ENCODE measurements at regions not wholly inside any gene's neighbourhood (a gene's known extent, or its start where the extent isn't known, plus 50 kb on each side); places are given as distances from the start of the nearest gene placed in this dataset.

DNA sequence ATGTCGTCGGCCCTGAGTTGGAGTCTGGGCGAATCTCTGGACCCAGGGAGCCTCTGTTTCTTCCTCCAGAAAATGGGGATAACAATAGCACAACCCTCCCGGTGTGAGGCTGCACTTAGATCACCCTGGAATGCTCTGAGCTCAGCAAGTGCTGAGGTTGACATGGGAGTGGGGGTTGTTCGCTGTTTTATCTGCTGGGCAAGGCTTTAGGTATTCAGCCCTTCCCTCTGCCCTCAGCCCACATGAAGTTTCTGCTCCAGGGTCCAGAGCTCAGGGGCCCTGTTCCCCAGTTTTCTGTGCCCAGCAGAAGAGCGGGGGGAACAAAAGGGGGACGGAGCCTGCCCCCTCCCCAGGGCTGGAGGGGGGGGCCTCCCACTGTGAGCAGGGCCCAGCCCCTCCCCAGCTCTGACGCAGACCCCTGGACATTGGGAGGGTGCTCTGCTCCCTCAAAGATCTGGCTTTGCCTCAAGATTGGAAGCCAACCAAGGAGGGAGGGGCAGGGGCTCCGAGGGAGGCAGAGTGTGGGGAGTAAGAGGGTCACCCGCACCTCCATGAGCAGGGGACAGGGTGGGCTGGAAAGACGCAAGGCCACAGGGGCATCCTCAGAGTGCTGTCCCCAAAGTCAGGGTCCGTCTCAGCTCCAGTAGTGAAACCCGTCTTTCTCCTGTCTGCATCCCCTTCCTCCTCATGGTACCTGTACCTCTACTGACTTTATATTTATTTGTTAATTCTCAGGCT is 215.6 kb downstream of the C9orf50 start:
- TF ChIP-seq CTCF (IDR thresholded peaks at IDR 0.05; ENCODE audit: low read length) (no peak), EZH2phosphoT487 (IDR thresholded peaks at IDR 0.05; ENCODE audit: low read length) (no peak)

Measured in MM.1S (cell line).